ENCODE measurements at regions not wholly inside any gene's neighbourhood (a gene's known extent, or its start where the extent isn't known, plus 50 kb on each side); places are given as distances from the start of the nearest gene placed in this dataset.
"Not testable (repeated sequence)": the region's sequence is repeated elsewhere in the genome, so short reads cannot be mapped to it uniquely, and the experiment has no call there.

DNA sequence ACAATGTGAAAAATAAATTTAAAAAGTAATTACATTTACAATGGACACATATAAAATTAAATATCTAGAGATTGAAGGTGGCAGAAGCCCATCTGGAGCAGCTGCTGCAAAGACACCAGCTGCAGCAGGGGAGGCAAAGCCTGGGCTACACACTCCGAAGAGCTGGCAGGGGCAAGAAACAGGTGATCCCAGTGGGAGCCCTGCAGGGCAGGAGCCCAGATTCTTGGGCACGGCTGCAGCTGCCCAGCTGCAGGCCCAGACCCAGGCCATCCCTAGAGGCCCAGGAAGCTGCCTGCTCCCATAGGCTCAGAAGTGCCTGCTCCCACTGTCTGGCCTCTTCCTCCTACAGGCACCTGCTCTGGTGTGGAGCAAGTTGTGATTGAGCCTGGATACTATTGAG, 1547.9 kb upstream of the SPRY2 start:
- no peak for DNase-seq

DNA sequence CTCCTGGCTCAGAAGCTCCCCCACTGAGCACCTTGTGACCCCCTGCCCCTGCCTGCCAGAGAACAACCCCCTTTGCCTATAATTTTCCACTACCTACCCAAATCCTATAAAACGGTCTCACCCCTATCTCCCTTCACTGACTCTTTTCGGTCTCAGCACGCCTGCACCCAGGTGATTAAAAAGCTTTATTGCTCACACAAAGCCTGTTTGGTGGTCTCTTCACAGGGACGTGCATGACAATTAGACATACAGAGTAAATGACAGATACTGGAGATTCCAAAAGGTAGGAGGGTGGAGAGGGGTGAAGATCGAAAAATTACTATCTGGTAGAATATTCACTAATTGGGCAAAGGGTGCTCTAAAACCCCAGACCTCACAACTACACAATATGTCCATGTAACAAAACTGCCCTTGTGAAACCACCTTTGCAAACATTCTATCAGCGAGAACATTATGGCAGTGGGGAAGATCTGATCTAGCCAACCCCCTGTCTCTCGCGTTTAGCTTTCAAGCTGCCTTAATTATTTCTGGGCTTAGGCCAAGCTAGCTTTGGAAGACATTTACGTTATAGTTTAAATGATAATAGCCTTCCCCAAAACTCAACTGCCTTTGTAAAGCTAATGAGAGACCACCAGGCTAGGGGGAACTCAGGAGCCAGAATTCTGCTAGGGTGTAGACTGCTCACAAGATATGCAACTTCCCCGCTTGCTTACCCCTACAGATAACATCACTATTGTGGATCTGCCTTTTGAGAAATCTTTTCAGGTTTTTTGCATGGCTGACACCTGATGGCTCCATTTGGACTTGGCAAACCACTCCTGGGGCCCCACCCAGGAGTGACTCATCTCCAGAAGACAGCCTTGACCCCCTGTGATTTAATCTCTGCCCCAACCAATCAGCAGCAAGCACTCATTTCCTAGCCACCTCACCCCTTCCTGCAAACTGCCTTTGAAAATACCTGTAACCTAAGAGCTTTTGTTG, 1534.0 kb upstream of the SPRY2 start:
- DNase-seq = no peak

DNA sequence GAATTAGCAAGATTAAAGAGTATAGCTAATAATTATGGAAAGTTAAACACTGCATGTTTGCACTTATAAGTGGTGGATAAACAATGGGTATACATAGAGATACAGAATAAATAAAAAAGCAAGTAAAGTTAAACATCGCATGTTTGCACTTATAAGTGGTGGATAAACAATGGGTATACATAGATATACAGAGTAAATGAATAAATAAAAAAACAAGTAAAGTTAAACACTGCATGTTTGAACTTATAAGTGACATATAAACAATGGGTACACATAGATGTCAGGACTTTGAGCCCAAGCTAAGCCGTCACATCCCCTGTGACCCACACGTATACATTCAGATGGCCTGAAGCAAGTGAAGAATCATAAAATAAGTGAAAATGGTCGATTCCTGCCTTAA, 1533.3 kb upstream of the SPRY2 start:
- no peak for DNase-seq

DNA sequence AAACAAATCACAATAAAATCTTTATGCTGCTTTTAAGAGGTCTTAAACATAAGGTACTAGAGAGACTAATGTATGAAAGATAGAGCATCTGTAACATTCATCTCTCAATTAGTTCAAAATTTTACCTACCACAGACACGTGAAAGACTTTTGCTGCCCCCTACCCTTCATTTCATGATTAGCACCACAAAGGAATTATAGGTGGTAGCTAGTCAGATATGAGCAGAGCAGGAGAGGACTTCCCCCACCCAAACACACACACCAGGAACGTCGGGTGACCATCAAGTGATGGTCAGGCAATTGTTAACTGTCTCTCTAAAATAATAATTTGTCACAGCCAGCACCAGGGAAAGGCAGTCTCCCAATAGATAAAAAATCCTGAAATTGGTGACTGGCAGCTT, 1531.7 kb upstream of the SPRY2 start:
- no peak for DNase-seq

DNA sequence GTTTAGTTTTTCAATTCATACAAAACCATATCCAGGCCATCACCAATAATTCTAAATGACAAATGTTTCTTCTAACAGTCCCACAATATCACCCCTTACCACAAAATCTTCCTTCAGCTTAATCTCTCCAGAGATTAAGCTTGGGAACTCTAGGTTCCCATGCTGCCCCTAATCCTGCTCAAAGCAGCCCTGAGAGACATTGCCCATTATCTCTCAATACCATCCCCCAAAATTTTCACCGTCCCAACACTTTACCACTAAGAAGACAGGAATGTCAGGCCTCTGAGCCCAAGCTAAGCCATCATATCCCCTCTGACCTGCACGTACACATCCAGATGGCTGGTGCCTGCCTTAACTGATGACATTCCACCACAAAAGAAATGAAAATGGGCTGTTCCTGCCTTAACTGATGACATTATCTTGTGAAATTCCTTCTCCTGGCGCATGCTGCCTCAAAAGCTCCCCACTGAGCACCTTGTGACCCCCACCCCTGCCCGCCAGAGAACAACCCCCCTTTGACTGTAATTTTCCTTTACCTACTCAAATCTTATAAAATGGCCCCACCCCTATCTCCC, 1530.9 kb upstream of the SPRY2 start:
- not testable (repeated sequence) for DNase-seq

DNA sequence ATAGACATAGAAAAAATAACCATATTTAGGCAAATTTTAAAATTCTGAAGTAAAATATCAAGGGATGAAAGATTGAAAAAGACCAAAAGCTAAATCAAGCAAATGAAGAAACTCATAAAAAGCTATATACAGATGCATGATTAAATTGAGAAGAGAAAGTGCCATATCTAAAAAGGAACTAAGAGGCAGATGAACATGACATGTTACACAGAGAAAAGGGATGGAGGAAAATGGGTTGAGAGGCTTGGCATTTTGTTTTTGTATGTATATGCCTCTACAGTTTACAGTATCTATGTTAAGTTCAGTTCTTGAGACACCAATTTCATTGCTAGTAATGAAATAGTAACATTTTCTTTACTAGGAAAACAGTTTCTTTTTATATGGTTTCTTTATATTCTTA, 1507.4 kb upstream of the SPRY2 start:
- DNase-seq = no peak

DNA sequence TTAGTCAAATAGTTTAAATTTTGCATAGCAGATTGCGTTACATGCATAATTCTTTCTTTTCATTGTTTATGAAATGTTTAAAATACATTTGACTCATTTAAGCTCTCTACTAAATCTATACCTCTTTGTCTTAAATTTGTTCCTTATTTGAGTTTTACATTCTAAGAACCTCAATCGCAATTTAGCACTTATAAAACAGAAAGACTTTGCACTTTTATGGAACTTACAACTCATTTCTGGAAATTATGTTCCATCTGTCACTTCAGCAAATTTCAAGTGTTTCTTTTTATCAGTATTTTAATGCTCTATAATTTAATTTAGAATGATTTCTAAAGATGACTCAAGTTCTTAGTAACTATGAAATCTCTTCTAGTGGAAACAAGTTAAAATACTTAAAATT, 1505.8 kb upstream of the SPRY2 start:
- no peak for DNase-seq

DNA sequence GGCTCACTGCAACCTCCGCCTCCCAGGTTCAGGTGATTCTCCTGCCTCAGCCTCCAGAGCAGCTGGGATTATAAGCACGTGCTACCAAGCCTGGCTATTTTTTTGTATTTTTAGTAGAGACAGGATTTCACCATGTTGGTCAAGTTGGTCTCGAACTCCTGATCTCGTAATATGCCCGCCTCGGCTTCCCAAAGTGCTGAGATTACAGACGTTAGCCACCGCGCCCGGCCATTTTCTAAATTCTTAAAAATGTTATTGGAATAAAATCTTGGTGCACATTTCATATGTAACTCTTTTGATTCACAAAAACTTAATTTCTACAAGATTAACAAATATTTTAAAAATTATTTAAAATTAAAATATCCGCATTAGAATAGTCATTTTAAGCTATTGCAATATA, 1480.3 kb upstream of the SPRY2 start:
- no peak for DNase-seq

DNA sequence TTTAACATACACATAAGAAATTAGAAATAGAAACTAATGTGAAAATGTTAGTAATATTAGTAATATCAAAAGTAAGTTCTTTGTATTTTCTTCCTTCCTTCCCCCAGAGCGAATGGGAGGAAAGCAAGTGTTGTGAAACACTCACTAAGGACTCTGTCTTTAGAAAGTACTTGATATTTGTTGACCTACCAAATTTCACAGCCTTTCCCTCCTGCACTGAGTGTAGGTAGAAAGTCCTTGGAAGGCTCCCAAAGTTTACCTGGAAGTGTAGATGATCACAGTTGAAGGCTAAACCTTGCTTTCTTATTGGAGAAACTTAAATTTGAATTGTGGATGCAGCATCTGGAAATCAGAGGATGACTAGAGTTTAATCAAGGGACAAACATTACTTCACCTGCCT, 1459.5 kb upstream of the SPRY2 start:
- no peak for DNase-seq

DNA sequence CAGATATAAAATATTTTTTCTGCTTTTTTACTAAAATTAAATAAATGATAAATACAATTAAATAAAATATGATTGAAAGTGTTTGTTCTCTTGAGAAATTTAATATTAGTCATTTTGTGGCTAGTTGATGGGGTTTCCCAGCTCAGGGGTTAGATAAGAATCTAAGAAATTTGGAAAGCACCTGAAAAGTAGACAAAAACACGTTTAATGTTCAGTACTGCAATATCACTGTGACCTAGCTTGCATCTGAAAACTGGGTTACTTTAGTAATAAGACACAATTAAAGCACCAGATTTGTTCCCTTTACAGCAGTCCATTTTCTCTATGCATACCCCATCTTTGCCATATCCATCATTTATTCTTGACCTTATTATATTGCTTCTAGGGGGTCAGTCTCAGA, 1454.8 kb upstream of the SPRY2 start:
- DNase-seq = no peak

DNA sequence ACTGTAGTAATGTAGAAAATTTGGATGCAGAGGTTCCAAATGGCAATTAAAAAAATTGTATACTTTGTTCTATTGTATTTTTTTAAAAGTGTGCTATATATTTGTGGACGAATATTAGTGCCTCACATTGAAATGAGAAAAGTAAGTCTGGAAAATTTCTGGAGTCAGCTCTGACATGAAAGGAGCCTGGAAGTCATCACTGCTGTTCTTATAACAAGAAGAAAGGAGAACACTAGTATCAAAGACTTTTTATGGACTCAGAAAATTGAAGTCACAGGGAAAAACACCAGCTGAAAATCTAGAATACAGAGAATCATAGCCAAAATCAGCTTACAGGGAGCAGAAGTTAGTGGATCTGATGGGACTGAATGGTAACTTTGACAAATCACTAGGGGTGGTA, 1450.7 kb upstream of the SPRY2 start:
- no peak for DNase-seq

DNA sequence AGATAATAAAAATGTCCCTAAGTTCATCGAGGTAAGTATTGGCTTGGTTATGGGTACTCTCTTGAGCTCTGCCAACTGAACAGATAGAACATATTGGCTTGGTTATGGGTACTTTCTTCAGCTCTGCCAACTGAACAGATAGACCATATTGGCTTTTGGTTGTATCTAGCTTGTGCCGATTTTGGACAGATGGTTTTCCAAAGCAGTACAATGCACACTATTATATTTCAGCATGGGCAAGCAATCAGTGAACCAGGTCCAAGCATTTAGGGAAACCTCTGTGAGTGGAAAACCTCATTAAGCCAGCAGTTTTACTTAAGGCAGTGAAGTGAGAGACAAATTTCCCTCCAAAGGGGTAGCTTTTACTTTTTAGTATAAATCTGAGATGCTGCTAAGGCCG, 1440.5 kb upstream of the SPRY2 start:
- no peak for DNase-seq

DNA sequence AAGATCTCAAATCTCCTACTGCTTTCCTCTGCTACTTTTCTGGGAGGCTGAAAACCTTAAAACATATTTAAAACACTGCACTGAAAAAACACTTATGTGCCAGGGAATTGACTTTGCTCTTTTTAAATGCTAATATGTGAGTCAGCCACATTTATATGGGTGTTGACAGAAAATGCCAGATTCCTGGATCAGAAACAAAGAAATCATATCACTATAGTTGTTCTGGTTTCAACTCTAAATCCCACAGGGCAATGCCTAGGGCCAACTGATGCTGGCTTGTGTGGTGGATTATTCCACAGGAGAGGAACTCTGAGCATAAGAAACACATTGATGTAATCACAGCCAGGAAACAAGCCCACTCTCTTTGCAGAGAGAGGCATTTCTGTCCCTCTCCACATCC, 1439.0 kb upstream of the SPRY2 start:
- DNase-seq = no peak

DNA sequence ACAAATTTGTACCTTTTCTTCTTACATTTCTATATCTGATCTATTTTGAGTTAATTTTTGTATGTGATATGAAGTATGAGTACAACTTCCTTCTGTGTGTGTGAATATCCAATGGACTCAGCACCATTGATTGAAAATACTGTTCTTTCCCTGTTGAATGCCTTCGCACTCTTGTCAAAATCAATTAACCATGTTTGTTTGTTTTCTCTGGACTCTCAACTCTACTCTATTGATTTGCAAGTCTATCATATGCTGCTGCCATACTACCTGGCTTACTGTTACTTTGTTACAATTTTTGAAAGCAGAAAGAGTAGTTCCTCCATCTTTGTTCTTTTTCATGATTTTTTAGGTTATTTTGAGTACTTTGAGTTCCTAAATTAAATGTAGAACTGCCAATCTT, 1437.4 kb upstream of the SPRY2 start:
- DNase-seq = no peak

DNA sequence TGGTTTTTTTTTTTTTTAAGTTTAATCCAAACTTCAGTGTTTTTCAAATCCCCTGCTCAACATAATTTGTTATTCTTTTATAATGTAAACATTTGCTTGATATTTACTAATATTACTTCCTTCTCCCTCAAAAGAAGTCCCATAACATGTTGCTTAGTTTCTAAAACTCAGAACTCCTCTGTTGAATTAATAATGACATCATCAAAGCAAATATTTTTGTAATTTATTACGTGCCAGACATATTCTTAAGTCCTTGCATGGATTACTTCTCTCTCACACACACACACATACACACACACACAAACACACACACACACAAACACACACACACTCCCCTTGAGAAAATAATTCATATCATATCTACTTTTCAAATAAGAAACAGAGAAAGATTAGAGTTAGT, 1432.3 kb upstream of the SPRY2 start:
- no peak for DNase-seq

DNA sequence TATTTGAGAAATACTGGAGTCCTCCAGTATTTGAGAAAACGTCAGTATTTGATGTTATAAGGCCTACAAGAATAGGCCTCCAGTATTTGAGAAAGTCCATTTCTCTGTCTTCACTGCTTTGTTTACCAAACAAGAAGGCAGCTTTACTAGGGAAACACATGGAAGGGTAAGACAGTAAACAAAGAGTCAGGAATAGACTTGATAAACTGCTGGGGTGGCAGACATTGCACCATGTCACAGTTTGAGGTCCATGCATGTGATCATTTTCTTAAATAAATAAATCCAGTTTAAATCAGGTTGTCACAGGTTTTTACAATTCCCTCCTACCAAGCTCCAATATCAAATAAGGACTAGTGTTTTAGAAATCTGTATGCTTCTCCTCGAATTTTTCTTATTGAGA, 1431.0 kb upstream of the SPRY2 start:
- no peak for DNase-seq

DNA sequence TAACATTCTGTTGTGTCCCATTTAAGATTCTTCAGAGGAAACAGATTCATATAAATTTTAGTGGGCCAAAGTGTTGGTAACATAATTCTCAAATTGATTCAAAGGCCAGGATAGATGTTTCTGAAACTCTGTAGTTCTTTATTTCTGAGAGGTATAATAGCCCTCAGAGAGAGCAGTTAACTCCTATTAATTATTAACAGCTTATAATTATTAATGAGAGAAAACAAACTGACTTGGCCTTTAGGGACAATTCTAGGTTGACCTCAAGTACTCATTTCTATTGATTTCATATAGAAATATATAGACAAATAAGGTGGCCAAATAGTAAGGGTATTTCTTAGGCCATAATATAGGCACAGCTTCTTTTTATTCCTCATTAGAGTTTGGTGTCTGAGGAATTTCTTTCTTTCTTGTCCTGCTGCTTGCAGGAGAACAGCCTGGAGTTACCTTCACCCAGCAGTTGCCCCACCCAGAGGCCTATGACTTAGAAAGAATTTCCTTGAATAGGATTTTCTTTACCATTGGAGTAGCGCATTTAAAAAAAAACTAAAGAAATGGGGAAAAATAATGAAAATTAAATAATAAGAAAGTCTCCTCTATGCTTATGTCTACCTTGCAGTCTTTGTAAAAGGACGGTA, 1430.1 kb upstream of the SPRY2 start:
- no peak for DNase-seq

DNA sequence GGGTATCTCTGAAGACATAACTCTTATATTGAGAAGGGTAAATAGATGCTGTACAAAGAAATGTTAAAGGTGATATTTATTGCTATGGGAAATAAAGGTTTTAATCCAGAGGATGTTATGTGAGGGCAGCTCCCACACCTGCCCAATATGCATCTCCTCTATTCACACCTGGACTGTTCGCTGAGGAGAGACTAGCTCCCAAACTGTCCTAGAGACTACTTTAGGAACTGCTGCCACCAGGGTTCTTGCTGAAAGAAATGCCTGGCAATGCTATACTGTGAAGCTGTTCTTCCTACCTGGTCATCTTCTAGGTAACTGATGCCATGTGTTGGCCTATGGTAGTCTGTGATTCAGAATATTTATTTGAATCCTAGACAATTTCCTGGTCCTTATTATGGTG, 1421.5 kb upstream of the SPRY2 start:
- DNase-seq = no peak

DNA sequence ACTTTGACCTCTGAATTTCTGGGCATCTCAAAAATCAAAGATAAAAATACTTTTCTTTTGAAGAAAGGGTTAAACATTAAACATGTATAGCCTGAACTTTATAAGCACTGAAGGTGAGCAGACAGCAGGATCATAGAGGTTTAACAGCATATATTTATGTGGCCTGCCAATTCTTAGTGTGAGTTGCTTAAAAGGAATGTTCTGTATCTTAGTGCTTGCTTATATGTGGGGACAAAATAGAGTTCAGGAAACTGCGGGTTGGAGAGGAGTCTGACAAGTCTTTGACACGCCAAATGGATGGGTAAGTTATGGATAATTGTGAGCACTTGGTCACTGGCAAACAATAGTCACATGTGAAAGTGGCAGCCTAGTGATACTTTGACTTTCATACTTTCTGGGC, 1419.4 kb upstream of the SPRY2 start:
- DNase-seq = no peak

DNA sequence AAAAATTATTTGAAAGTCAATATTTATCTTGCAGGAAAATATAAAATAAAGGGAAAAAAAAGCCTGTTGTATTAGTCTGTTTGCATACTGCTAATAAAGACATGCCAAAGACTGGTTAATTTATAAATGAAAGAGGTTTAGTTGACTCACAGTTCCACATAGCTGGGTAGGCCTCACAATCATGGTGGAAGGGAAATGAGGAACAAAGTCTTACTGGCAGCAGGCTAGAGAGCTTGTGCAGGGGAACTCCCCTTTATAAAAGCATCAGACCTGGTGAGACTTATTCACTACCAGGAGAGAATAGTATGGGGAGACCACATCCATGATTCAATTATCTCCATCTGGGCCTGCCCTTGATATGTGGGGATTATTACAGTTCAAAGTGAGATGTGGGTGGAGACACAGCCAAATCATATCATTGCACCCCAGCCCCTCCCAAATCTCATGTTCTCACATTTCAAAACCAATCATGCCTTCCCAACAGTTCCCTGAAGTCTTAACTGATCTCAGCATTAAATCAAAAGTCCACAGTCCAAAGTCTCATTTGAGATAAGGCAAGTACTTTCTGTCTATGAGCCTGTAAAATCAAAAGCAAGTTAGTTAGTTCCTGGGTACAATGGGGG, 1416.5 kb upstream of the SPRY2 start:
- no peak for DNase-seq

DNA sequence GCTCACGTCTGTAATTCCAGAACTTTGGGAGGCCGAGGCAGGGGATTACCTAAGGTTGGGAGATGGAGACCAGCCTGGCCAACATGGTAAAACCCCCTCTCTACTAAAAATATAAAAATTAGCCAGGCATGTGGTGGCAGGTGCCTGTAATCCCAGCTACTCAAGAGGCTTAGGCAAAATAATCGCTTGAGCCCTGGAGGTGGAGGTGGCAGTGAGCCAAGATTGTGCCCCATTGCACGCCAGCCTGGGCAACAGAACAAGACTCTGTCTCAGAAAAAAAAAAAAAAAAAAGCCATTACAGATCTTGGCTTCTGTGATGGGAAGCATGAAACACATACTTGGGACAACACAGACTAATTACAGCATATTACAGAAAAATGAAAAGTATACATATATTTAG, 1404.5 kb upstream of the SPRY2 start:
- DNase-seq = no peak

DNA sequence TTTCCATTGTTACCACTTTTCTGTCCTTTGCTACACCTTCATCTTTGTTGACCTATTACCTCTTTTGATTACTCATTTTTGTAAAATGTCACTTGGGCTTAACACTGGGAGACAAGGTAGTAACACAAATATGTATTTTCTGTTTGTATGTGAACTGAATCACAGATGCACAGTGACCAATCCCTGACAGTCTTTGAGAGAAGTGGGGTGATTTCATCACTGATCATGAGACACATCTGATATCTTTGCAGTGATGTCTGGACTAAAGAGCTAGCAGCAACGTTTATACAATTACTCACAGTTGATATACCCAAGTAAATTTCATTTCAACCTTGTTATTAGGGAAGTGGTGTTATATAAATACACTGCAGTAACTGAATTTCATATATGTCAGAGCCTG, 1397.4 kb upstream of the SPRY2 start:
- no peak for DNase-seq

DNA sequence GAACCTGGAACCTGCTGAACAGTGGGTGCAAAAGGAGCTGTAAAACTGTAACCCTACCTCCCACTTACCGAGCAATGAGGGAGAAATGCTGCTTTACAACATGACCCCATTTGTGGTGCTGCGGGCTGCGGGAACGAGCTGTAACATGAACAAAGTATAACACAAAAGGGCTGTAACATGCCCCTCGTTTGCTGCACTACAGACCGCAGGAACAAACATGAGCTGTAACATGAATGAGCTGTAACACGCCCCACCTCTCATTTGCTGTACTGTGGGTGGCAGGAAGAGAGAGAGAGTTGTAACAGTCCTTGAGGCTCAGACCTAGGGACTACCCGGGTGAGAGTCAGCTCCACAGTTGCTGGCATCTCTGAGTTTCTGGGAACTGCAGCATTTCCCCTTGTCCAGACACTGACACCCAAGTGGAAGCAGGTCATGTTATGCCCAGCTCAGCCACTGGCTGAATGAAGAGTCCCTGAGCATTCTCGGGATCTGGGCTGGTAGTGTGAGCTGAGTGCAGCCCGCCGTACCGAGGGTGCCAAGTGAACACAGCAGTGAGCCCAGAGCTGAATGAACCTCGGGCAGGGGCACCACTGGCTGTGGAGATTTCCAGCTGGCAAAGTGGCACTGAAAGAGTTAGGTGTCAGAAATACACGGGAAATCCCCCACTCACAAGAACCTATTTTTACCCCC, 1385.3 kb upstream of the SPRY2 start:
- no peak for DNase-seq

Data from activated gamma-delta T cell (primary cell).